OCI-LY7 (cell line): ENCODE measurements at regions not wholly inside any gene's neighbourhood (a gene's known extent, or its start where the extent isn't known, plus 50 kb on each side); places are given as distances from the start of the nearest gene placed in this dataset.

Experiments
- CTCF ChIP-seq: fragments of 200-600 bp; sonication (generic); conservative IDR thresholded peaks from 2 replicates; pipeline ENCODE4 v1.5.1; 2014; ENCODE audit warnings: mild to moderate bottlenecking, antibody characterized with exemption, low read length, moderate library complexity, mixed read lengths
- EZH2phosphoT487 ChIP-seq: fragments of 200-600 bp; sonication (generic); IDR thresholded peaks from 2 replicates; pipeline ENCODE4 v1.6.1; 2018; ENCODE audit warnings: low read depth, borderline replicate concordance, mild to moderate bottlenecking, mixed run types, antibody characterized with exemption, low read length, moderate library complexity, mixed read lengths

- TF ChIP-seq CTCF, result no peak
- no peak for TF ChIP-seq EZH2phosphoT487
These were observed 278.7 kb upstream of the KCNMB2 start for GRCh38 chr3:178257491-178257890.
